Stimulated activated CD8-positive, alpha-beta memory T cell treated with anti-CD3 and anti-CD28 coated beads, Interleukin-4, amount 100 ng/mL, for 4 hours (primary cell): ENCODE measurements at regions not wholly inside any gene's neighbourhood (a gene's known extent, or its start where the extent isn't known, plus 50 kb on each side); places are given as distances from the start of the nearest gene placed in this dataset.
"Not testable (repeated sequence)": the region's sequence is repeated elsewhere in the genome, so short reads cannot be mapped to it uniquely, and the experiment has no call there.

Source experiments
- DNase-seq, 2 donors: peaks; one replicate each; pipeline ENCODE4 v3.0.0-alpha.2; 2020; ENCODE audit warnings: low read depth in 2 of 2, low spot score in 1 of 2

GRCh38 chr3:10625323-10625722 lies 119.9 kb upstream of the ATP2B2 start:
- DNase-seq: no peak

- no peak for DNase-seq
Observed at GRCh38 chr3:10627884-10628572, 122.6 kb upstream of the ATP2B2 start.

GRCh38 chr3:10628891-10629670 lies 123.7 kb upstream of the ATP2B2 start:
- no peak for DNase-seq

- DNase-seq: no peak
Observed at GRCh38 chr3:10629671-10630040, 124.3 kb upstream of the ATP2B2 start.

GRCh38 chr3:10631224-10631623 lies 125.8 kb upstream of the ATP2B2 start:
- no peak for DNase-seq

- DNase-seq: no peak
Observed at GRCh38 chr3:10632125-10632524, 126.7 kb upstream of the ATP2B2 start.

GRCh38 chr3:10632741-10633140 lies 127.4 kb upstream of the ATP2B2 start:
- no peak for DNase-seq

GRCh38 chr3:10635446-10636076 lies 130.2 kb upstream of the ATP2B2 start:
- DNase-seq: no peak

GRCh38 chr3:10637342-10637741 lies 132.0 kb upstream of the ATP2B2 start:
- no peak for DNase-seq

- DNase-seq: no peak
Observed at GRCh38 chr3:10638466-10638865, 133.1 kb upstream of the ATP2B2 start.

- no peak for DNase-seq
Observed at GRCh38 chr3:10641760-10642159, 136.4 kb upstream of the ATP2B2 start.

GRCh38 chr3:10644189-10644588 lies 138.8 kb upstream of the ATP2B2 start:
- no peak for DNase-seq

- no peak for DNase-seq
Observed at GRCh38 chr3:10645800-10646199, 140.4 kb upstream of the ATP2B2 start.

- DNase-seq: no peak
Observed at GRCh38 chr3:10646531-10647335, 141.3 kb upstream of the ATP2B2 start.

GRCh38 chr3:10647376-10647775 lies 142.0 kb upstream of the ATP2B2 start:
- DNase-seq: no peak

GRCh38 chr3:10648181-10648580 lies 142.8 kb upstream of the ATP2B2 start:
- DNase-seq: no peak

- not testable (repeated sequence) for DNase-seq
Observed at GRCh38 chr3:10649463-10649862, 144.1 kb upstream of the ATP2B2 start.

GRCh38 chr3:10651506-10651905 lies 146.1 kb upstream of the ATP2B2 start:
- no peak for DNase-seq

GRCh38 chr3:10653241-10653640 lies 147.9 kb upstream of the ATP2B2 start:
- DNase-seq: no peak

- no peak for DNase-seq
Observed at GRCh38 chr3:10653866-10654611, 148.7 kb upstream of the ATP2B2 start.

- no peak for DNase-seq
Observed at GRCh38 chr3:10655105-10655504, 149.7 kb upstream of the ATP2B2 start.
